ENCODE measurements at regions not wholly inside any gene's neighbourhood (a gene's known extent, or its start where the extent isn't known, plus 50 kb on each side); places are given as distances from the start of the nearest gene placed in this dataset.

DNA sequence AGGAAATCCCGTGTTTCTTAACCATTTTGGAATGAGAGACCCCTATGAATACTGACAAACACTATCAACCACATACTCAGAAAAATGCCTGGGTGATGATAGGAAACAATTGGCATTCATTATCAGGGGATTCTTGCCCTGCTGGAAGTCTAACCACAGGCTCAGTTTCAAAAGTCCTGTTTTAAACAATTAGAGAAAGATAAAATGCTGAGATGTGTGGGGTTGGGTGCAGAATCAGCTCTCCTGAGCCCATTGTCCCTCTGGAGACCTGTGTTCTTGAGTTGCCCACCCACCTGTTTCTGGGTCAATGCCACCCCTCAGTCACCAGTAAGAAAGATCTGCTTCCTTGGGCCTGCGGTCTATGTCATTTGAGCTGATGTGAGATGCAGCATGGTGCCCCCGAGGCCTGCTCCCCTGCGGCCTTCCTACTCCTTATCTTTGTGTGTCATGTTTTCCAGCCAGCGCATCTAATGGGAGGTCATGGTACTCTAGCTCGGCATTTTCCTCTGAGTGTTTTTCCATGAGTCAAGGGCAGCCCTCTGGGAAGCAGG is 130.3 kb upstream of the PLXNA2 start:
- Histone ChIP-seq H3K4me1 (replicated peaks; ENCODE audit: insufficient read depth) (no peaks in the 10 kb centered on the region), H3K36me3 (ENCODE audit: low read depth) (no peaks in the 10 kb centered on the region), H2AFZ (no peak overlapping the region), H4K20me1 (ENCODE audit: insufficient read depth) (no peaks in the 10 kb centered on the region), H3K9me3 (ENCODE audit: insufficient read depth, low read depth) (no peaks in the 10 kb centered on the region), H3K4me3 (no peak overlapping the region), H3K79me2 (ENCODE audit: low read depth) (no peaks in the 10 kb centered on the region), H3K9me2 (ENCODE audit: insufficient read depth) (no peaks in the 10 kb centered on the region), H3K27ac (no peak overlapping the region), H3K27me3 (ENCODE audit: insufficient read depth, low read depth) (peaks cover 5% of the 10 kb centered on the region; the same call in 1 of the 2 replicates), H3K4me2 (no peak overlapping the region), H3F3A (ENCODE audit: insufficient read depth, low read depth) (no peaks in the 10 kb centered on the region)
- no TSS peak for BruUV-seq (replicated peaks)
- no peak for DNase-seq
- intact Hi-C loops (cut with micrococcal nuclease; ENCODE audit: unreplicated experiment): no loop called here
- POLR2A ChIA-PET (ENCODE audit: unreplicated experiment): no interaction called here
- CTCF ChIA-PET: no interaction called here
- TF ChIP-seq EZH2 (IDR thresholded peaks at IDR 0.05; ENCODE audit: low read depth): no peak
- TF ChIP-seq, protein P1, sequence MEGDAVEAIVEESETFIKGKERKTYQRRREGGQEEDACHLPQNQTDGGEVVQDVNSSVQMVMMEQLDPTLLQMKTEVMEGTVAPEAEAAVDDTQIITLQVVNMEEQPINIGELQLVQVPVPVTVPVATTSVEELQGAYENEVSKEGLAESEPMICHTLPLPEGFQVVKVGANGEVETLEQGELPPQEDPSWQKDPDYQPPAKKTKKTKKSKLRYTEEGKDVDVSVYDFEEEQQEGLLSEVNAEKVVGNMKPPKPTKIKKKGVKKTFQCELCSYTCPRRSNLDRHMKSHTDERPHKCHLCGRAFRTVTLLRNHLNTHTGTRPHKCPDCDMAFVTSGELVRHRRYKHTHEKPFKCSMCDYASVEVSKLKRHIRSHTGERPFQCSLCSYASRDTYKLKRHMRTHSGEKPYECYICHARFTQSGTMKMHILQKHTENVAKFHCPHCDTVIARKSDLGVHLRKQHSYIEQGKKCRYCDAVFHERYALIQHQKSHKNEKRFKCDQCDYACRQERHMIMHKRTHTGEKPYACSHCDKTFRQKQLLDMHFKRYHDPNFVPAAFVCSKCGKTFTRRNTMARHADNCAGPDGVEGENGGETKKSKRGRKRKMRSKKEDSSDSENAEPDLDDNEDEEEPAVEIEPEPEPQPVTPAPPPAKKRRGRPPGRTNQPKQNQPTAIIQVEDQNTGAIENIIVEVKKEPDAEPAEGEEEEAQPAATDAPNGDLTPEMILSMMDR (conservative IDR thresholded peaks at IDR 0.05): no peak

DNA sequence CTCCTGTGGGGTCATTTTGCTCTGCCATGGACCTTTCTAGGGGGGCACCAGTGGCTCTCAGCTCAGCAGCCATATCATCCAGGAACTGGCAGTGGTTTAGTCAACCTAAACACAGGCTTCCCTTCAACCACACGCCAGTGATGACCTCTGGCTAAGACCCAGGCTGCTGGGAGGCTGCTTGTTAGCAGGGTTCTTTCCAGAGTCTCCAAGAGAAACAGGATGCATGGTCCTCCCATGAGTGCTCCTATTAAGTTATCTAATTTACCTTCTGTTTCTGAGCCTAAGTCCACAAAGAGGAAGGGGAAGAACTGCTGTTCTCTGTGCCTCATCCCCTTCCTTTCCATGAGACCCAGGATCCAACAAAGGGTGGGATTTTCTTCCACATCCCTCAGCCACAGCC is 137.3 kb upstream of the PLXNA2 start:
- H3K79me2 ChIP-seq (ENCODE audit: low read depth): no peaks in the 10 kb centered on the region
- TF ChIP-seq EZH2 (IDR thresholded peaks at IDR 0.05; ENCODE audit: low read depth): no peak
- TF ChIP-seq, protein P1 (conservative IDR thresholded peaks at IDR 0.05): no peak

DNA sequence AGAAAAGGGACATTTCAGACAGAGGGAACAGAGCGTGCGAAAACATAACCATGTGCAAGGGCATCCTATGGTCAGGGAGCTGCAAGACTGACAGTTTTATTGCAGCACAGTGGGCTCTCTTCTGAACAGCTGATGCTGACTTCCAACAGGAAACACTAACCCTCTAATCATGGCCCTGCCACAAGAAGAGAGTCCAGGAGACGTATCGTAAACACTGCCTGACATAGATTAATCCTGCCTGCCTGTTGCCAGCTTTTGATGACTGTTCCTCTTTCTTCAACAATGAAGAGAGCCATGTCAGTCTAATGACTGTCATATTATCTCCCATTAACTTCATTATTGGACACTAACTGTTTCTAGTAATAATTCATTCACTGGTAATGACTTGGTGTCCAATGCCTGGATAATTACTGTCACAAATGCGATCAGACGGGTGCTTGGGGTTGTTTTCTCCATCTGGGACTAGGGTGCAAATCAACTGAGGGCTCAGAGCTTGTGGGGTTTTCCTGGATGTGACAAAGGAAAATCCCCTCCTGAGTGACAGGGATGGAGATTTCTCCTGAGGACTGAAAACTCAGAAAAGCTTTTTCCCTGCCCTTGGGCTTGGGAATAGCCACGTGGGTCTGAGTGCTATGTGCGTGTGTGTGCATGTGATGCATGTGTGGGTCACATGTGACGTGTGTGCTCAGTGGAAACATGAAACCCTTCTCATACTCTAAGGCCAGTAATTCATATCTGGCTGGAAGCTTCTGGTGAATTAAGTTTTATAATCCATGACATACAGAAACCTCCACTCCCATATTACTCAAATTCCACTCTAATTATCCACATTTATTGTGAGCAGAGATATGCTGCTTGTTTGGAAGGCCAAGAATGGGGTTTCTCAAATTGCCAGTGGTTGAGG is 144.0 kb upstream of the PLXNA2 start:
- TF ChIP-seq, protein P1 (conservative IDR thresholded peaks at IDR 0.05): no peak
- Histone ChIP-seq H3K9me2 (ENCODE audit: insufficient read depth) (no peaks in the 10 kb centered on the region; the same call in 1 of the 2 replicates), H3K4me1 (replicated peaks; ENCODE audit: insufficient read depth) (no peaks in the 10 kb centered on the region), H3K27ac (no peak overlapping the region), H3K9me3 (ENCODE audit: insufficient read depth, low read depth) (no peaks in the 10 kb centered on the region), H3F3A (ENCODE audit: insufficient read depth, low read depth) (no peaks in the 10 kb centered on the region), H3K36me3 (ENCODE audit: low read depth) (no peaks in the 10 kb centered on the region), H4K20me1 (ENCODE audit: insufficient read depth) (no peaks in the 10 kb centered on the region), H2AFZ (no peak overlapping the region), H3K4me3 (no peak overlapping the region), H3K4me2 (no peak overlapping the region), H3K79me2 (ENCODE audit: low read depth) (no peaks in the 10 kb centered on the region), H3K27me3 (ENCODE audit: insufficient read depth, low read depth) (peaks cover 49% of the 10 kb centered on the region; the same call in 1 of the 2 replicates)
- DNase-seq: no peak
- no TSS peak for BruUV-seq (replicated peaks)
- ChIA-PET CTCF (no interaction called here), POLR2A (ENCODE audit: unreplicated experiment) (no interaction called here)
- intact Hi-C loops (cut with micrococcal nuclease; ENCODE audit: unreplicated experiment): no loop called here

More for the DNA sequence above, 137.3 kb upstream of the PLXNA2 start:
- Histone ChIP-seq H3K27me3 (ENCODE audit: insufficient read depth, low read depth) (peaks cover 33% of the 10 kb centered on the region; the same call in 1 of the 2 replicates), H3F3A (ENCODE audit: insufficient read depth, low read depth) (no peaks in the 10 kb centered on the region), H3K27ac (no peak overlapping the region), H3K4me3 (no peak overlapping the region), H3K36me3 (ENCODE audit: low read depth) (no peaks in the 10 kb centered on the region), H3K9me3 (ENCODE audit: insufficient read depth, low read depth) (no peaks in the 10 kb centered on the region), H2AFZ (no peak overlapping the region), H3K4me1 (replicated peaks; ENCODE audit: insufficient read depth) (no peaks in the 10 kb centered on the region), H3K4me2 (no peak overlapping the region), H3K9me2 (ENCODE audit: insufficient read depth) (no peaks in the 10 kb centered on the region), H4K20me1 (ENCODE audit: insufficient read depth) (no peaks in the 10 kb centered on the region)
- intact Hi-C loops (cut with micrococcal nuclease; ENCODE audit: unreplicated experiment): no loop called here
- ChIA-PET POLR2A (ENCODE audit: unreplicated experiment) (no interaction called here), CTCF (no interaction called here)
- BruUV-seq (replicated peaks): no TSS peak
- no peak for DNase-seq

Data from PC-9 (cell line).